ENCODE measurements at regions not wholly inside any gene's neighbourhood (a gene's known extent, or its start where the extent isn't known, plus 50 kb on each side); places are given as distances from the start of the nearest gene placed in this dataset.

GRCh38 chr21:41632748-41633475 lies 125.0 kb upstream of the TMPRSS2 start:
- DNase-seq (ENCODE audit: low spot score): no peak

- DNase-seq (ENCODE audit: low spot score): peak; percentile 69
Measured at GRCh38 chr21:41631564-41632461, 123.9 kb upstream of the TMPRSS2 start.

- no peak for DNase-seq (ENCODE audit: low spot score)
Measured at GRCh38 chr21:41630917-41631316, 123.0 kb upstream of the TMPRSS2 start.

GRCh38 chr21:41630249-41630648 lies 122.3 kb upstream of the TMPRSS2 start:
- DNase-seq (ENCODE audit: low spot score): peak; percentile 96

- DNase-seq (ENCODE audit: low spot score): no peak
Measured at GRCh38 chr21:41628256-41628655, 120.3 kb upstream of the TMPRSS2 start.

GRCh38 chr21:41627428-41627827 lies 119.5 kb upstream of the TMPRSS2 start:
- no peak for DNase-seq (ENCODE audit: low spot score)

GRCh38 chr21:41626021-41626420 lies 118.1 kb upstream of the TMPRSS2 start:
- no peak for DNase-seq (ENCODE audit: low spot score)

- DNase-seq (ENCODE audit: low spot score): no peak
Measured at GRCh38 chr21:41625428-41625827, 117.5 kb upstream of the TMPRSS2 start.

GRCh38 chr21:41624674-41625310 lies 116.8 kb upstream of the TMPRSS2 start:
- no peak for DNase-seq (ENCODE audit: low spot score)

GRCh38 chr21:41623945-41624344 lies 116.0 kb upstream of the TMPRSS2 start:
- DNase-seq (ENCODE audit: low spot score): no peak

GRCh38 chr21:41622831-41623548 lies 115.0 kb upstream of the TMPRSS2 start:
- DNase-seq (ENCODE audit: low spot score): no peak

GRCh38 chr21:41622201-41622600 lies 114.2 kb upstream of the TMPRSS2 start:
- DNase-seq (ENCODE audit: low spot score): no peak

GRCh38 chr21:41621513-41621912 lies 113.6 kb upstream of the TMPRSS2 start:
- no peak for DNase-seq (ENCODE audit: low spot score)

- DNase-seq (ENCODE audit: low spot score): no peak
Measured at GRCh38 chr21:41620982-41621381, 113.0 kb upstream of the TMPRSS2 start.

- DNase-seq (ENCODE audit: low spot score): no peak
Measured at GRCh38 chr21:41620541-41620940, 112.6 kb upstream of the TMPRSS2 start.

- peak; percentile 73 for DNase-seq (ENCODE audit: low spot score)
Measured at GRCh38 chr21:41616031-41616591, 108.2 kb upstream of the TMPRSS2 start.

- peak; percentile 98 for DNase-seq (ENCODE audit: low spot score)
Measured at GRCh38 chr21:41615613-41616012, 107.7 kb upstream of the TMPRSS2 start.

GRCh38 chr21:41614511-41614910 lies 106.6 kb upstream of the TMPRSS2 start:
- DNase-seq (ENCODE audit: low spot score): no peak

- no peak for DNase-seq (ENCODE audit: low spot score)
Measured at GRCh38 chr21:41613533-41613909, 105.6 kb upstream of the TMPRSS2 start.

GRCh38 chr21:41612674-41613532 lies 104.9 kb upstream of the TMPRSS2 start:
- peak; percentile 94 for DNase-seq (ENCODE audit: low spot score)

All from H4 (cell line).